Ishikawa (cell line): ENCODE measurements at regions not wholly inside any gene's neighbourhood (a gene's known extent, or its start where the extent isn't known, plus 50 kb on each side); places are given as distances from the start of the nearest gene placed in this dataset.

Experiments used
- CEBPB ChIP-seq: IDR thresholded peaks from 2 replicates; pipeline ENCODE4 v1.6.1; 2012
- CREB1 ChIP-seq: IDR thresholded peaks from 2 replicates; pipeline ENCODE4 v1.6.1; 2012; ENCODE audit warnings: low read depth
- EGR1 ChIP-seq: IDR thresholded peaks from 2 replicates; pipeline ENCODE4 v1.6.1; 2012
- EP300 ChIP-seq: IDR thresholded peaks from 2 replicates; pipeline ENCODE4 v1.6.1; 2012; ENCODE audit warnings: borderline replicate concordance
- FOXM1 ChIP-seq: IDR thresholded peaks from 2 replicates; pipeline ENCODE4 v1.6.1; 2012; ENCODE audit warnings: low read depth, borderline replicate concordance
- NFIC ChIP-seq: IDR thresholded peaks from 2 replicates; pipeline ENCODE4 v1.6.1; 2012
- RAD21 ChIP-seq: IDR thresholded peaks from 2 replicates; pipeline ENCODE4 v1.6.1; 2012; ENCODE audit warnings: low read depth
- TAF1 ChIP-seq: IDR thresholded peaks from 2 replicates; pipeline ENCODE4 v1.6.1; 2012; ENCODE audit warnings: low read depth, mild to moderate bottlenecking
- TCF12 ChIP-seq: IDR thresholded peaks from 2 replicates; pipeline ENCODE4 v1.6.1; 2012; ENCODE audit warnings: low read depth
- TEAD4 ChIP-seq: IDR thresholded peaks from 2 replicates; pipeline ENCODE4 v1.6.1; 2012
- YY1 ChIP-seq: IDR thresholded peaks from 2 replicates; pipeline ENCODE4 v1.6.1; 2012; ENCODE audit warnings: low read depth
- ZBTB7A ChIP-seq: IDR thresholded peaks from 2 replicates; pipeline ENCODE4 v1.6.1; 2012; ENCODE audit warnings: low read depth
- TF ChIP-seq, protein P1 (sequence below): IDR thresholded peaks from 2 replicates; pipeline ENCODE4 v1.6.1; 2012
- TF ChIP-seq, protein P2 (sequence below): IDR thresholded peaks from 2 replicates; pipeline ENCODE4 v1.6.1; 2012; ENCODE audit warnings: low read depth, mild to moderate bottlenecking
- TF ChIP-seq, protein P3 (sequence below): IDR thresholded peaks from 2 replicates; pipeline ENCODE4 v1.6.1; 2012

DNA sequence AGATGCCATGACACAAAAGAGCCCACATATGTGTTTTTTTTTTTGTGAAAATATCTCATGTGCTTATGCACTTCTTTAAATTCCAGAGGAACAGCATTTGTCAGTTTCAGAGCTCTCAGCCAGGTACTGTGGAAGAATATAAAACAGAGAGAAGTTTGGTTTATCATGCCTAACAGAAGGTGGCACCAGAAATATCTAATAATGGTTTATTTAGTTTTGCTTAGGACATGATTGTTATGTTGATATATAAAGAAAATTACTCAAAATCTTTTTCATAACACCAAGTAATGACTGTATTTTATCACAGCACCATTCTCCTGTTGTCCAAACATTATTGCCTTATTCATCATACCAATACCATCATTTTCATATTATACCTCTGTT, 455.6 kb upstream of the ACTBL2 start:
- TF ChIP-seq EGR1 (no peak), ZBTB7A (no peak), CREB1 (no peak), TEAD4 (no peak), FOXM1 (no peak), YY1 (no peak), EP300 (no peak)
- TF ChIP-seq, protein P1, sequence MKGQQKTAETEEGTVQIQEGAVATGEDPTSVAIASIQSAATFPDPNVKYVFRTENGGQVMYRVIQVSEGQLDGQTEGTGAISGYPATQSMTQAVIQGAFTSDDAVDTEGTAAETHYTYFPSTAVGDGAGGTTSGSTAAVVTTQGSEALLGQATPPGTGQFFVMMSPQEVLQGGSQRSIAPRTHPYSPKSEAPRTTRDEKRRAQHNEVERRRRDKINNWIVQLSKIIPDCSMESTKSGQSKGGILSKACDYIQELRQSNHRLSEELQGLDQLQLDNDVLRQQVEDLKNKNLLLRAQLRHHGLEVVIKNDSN: no peak
- TF ChIP-seq, protein P2, sequence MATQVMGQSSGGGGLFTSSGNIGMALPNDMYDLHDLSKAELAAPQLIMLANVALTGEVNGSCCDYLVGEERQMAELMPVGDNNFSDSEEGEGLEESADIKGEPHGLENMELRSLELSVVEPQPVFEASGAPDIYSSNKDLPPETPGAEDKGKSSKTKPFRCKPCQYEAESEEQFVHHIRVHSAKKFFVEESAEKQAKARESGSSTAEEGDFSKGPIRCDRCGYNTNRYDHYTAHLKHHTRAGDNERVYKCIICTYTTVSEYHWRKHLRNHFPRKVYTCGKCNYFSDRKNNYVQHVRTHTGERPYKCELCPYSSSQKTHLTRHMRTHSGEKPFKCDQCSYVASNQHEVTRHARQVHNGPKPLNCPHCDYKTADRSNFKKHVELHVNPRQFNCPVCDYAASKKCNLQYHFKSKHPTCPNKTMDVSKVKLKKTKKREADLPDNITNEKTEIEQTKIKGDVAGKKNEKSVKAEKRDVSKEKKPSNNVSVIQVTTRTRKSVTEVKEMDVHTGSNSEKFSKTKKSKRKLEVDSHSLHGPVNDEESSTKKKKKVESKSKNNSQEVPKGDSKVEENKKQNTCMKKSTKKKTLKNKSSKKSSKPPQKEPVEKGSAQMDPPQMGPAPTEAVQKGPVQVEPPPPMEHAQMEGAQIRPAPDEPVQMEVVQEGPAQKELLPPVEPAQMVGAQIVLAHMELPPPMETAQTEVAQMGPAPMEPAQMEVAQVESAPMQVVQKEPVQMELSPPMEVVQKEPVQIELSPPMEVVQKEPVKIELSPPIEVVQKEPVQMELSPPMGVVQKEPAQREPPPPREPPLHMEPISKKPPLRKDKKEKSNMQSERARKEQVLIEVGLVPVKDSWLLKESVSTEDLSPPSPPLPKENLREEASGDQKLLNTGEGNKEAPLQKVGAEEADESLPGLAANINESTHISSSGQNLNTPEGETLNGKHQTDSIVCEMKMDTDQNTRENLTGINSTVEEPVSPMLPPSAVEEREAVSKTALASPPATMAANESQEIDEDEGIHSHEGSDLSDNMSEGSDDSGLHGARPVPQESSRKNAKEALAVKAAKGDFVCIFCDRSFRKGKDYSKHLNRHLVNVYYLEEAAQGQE: no peak
- TF ChIP-seq, protein P3, sequence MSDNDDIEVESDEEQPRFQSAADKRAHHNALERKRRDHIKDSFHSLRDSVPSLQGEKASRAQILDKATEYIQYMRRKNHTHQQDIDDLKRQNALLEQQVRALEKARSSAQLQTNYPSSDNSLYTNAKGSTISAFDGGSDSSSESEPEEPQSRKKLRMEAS: no peak

DNA sequence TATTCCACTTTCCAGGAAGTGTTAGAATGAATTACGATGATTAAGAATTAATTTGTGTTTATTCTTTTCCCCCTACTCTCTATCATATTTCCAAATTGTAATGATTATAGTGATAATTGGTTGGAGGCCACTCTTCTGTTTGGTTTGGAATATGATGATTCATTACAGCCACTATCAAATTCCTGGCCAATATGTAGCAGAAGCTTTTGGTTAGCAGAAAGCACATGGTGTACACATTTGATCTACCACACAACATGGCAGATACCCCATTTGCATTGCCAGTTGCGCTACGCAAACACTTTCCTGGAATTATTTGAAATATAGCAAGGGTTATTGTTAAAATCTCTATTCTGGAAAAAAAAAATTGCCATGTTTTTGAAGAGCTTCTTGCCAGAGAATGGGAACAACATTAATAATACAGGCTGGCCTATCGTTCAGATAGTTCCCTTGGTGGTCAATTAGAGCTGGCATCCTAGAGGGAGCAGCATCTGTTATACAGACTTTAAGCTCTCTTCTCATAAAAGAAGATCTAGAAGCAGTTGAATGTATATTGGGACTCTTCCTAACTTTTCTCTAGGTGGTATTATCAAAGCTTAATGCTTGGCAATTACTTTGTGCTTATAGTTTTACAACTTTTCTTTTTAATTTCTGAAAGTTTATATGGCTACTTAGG, 455.0 kb upstream of the ACTBL2 start:
- TF ChIP-seq NFIC (no peak), TCF12 (no peak), EP300 (no peak), CREB1 (no peak), ZBTB7A (no peak), TEAD4 (no peak)
- TF ChIP-seq, protein P2: no peak

DNA sequence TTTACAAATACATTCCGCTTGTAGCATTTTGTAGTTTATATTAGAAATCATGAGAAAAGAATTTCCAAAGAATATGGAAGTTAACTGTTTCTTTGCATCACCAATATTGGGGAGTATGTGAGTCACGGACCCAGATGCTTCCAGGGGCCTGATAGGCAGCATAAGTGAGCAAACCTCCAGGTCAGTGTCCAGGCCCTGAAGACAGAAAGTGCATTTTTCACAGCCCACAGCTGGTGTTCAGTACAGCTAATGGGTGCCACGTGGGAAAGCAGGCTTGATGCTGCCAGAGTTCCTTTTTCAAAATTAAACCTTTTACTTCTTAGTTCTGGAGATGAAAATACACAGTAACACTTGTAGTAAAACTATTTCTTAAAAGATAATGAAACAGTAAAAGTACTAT, 454.4 kb upstream of the ACTBL2 start:
- TF ChIP-seq CEBPB: no peak
- TF ChIP-seq, protein P2: no peak

DNA sequence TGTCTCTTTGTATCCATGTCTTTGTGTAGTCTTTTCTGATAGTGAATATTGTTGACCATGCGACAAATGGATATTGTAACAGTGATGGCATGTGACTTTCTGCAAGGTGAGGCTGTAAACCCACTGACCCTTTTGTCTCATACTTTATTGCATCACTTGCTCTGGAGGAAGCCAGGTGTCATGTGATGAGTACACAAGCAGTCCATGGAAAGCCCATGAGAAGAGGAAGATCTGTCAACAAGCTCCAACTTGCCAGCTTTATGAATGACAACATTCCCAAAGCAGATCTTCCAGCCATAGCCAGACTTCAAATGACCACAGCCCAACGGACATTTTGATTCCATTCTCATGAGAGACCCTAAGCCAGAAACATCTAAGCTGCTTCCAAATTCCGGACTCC, 450.1 kb upstream of the ACTBL2 start:
- TF ChIP-seq YY1 (no peak), CREB1 (no peak), EGR1 (no peak), ZBTB7A (no peak), TEAD4 (no peak), RAD21 (no peak), FOXM1 (no peak), TCF12 (no peak), CEBPB (no peak), NFIC (no peak), EP300 (no peak), TAF1 (no peak)
- TF ChIP-seq, protein P3: no peak
- TF ChIP-seq, protein P1: no peak
- TF ChIP-seq, protein P2: no peak
